ENCODE measurements at regions not wholly inside any gene's neighbourhood (a gene's known extent, or its start where the extent isn't known, plus 50 kb on each side); places are given as distances from the start of the nearest gene placed in this dataset.

DNA sequence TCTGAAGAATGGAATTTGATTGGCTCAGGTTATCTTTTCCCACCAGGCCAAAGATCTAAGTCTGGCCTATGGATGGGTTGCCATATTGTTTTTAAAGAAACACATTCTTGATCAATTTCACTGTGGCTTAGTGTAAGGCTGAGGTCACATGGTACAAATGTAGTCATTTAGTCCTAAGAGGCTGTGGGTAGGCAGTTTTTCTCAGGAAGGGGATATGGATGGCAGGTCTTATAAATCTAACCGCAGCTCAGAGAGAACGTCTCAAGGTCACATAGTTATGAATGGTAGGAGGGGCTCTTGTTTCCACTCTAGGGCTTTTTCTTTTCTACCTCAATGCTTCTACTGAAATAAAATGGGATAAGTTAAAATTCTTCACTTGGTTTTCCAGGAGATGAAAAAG, 128.6 kb upstream of the ACTBL2 start:
- Mint-ChIP-seq H3K27me3 (peaks cover 7% of the 10 kb centered on the region), H3K27ac (no peak overlapping the region), H3K9me3 (no peaks in the 10 kb centered on the region), H3K4me3 (no peak overlapping the region), H3K4me1 (ENCODE audit: low read depth) (no peaks in the 10 kb centered on the region), H3K36me3 (ENCODE audit: low read depth) (no peaks in the 10 kb centered on the region)
- CTCF ChIA-PET = no interaction called here
- ATAC-seq (no peak), DNase-seq (no peak)
- POLR2A ChIA-PET = no interaction called here
- TF ChIP-seq, protein P1, sequence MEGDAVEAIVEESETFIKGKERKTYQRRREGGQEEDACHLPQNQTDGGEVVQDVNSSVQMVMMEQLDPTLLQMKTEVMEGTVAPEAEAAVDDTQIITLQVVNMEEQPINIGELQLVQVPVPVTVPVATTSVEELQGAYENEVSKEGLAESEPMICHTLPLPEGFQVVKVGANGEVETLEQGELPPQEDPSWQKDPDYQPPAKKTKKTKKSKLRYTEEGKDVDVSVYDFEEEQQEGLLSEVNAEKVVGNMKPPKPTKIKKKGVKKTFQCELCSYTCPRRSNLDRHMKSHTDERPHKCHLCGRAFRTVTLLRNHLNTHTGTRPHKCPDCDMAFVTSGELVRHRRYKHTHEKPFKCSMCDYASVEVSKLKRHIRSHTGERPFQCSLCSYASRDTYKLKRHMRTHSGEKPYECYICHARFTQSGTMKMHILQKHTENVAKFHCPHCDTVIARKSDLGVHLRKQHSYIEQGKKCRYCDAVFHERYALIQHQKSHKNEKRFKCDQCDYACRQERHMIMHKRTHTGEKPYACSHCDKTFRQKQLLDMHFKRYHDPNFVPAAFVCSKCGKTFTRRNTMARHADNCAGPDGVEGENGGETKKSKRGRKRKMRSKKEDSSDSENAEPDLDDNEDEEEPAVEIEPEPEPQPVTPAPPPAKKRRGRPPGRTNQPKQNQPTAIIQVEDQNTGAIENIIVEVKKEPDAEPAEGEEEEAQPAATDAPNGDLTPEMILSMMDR (IDR thresholded peaks at IDR 0.05) = no peak
- intact Hi-C loops (cut with micrococcal nuclease) = no loop called here

DNA sequence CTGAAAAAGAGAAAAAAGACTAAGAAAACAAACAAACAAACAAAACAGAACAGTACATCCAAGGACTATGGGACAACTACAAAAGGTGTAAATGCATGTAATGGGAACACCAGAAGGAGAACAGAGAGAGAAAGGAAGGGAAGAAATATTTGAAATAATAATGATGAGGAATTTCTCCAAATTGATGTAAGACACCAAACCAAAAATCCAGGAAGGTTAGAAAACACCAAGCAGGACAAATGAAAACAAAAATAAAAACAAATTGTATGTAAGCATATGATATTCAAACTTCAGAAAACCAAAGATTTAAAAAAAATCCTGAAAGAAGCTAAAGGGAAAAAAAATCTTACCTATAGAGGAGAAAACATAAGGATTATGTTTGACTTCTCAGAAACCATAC, 125.9 kb upstream of the ACTBL2 start:
- H3K4me1 Mint-ChIP-seq (ENCODE audit: low read depth) = no peaks in the 10 kb centered on the region
- intact Hi-C loops (cut with micrococcal nuclease) = no loop called here
- H3K9me3 Mint-ChIP-seq = no peaks in the 10 kb centered on the region

DNA sequence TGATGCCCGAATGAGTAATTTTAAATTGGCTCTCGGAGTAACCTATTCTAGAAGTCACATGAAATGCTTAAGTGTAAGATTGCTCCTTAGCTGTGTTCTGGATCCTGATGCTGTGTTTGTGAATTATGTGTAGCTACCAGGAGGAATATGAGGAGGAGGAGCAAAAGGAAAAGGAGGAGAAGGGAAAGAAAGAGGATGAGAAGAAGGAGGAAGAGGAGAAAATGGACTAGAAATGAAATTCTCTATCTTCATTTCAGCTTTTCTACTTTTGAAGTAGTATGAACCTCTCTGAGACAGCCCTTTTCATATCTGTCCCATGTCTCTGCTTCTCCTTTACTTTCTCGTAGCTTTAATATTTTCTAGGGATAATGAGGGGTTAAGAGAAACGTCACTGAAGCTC, 119.4 kb upstream of the ACTBL2 start:
- H3K4me1 Mint-ChIP-seq (ENCODE audit: low read depth) = no peaks in the 10 kb centered on the region
- H3K9me3 Mint-ChIP-seq = no peaks in the 10 kb centered on the region
- no peak for DNase-seq
- no peaks in the 10 kb centered on the region for H3K36me3 Mint-ChIP-seq (ENCODE audit: low read depth)
- intact Hi-C loops (cut with micrococcal nuclease) = no loop called here
- POLR2A ChIA-PET = no interaction called here
- CTCF ChIA-PET = no interaction called here
- peaks cover 9% of the 10 kb centered on the region for H3K27me3 Mint-ChIP-seq
- ATAC-seq = no peak
- H3K27ac Mint-ChIP-seq = no peak overlapping the region
- no peak overlapping the region for H3K4me3 Mint-ChIP-seq
- TF ChIP-seq, protein P1 (IDR thresholded peaks at IDR 0.05) = no peak

More for the DNA sequence above, 125.9 kb upstream of the ACTBL2 start:
- POLR2A ChIA-PET = no interaction called here
- DNase-seq = no peak
- CTCF ChIA-PET = no interaction called here
- ATAC-seq = no peak
- TF ChIP-seq, protein P1 (IDR thresholded peaks at IDR 0.05) = no peak
- Mint-ChIP-seq H3K36me3 (ENCODE audit: low read depth) (no peaks in the 10 kb centered on the region), H3K27me3 (peaks cover 9% of the 10 kb centered on the region), H3K27ac (no peak overlapping the region), H3K4me3 (no peak overlapping the region)

DNA sequence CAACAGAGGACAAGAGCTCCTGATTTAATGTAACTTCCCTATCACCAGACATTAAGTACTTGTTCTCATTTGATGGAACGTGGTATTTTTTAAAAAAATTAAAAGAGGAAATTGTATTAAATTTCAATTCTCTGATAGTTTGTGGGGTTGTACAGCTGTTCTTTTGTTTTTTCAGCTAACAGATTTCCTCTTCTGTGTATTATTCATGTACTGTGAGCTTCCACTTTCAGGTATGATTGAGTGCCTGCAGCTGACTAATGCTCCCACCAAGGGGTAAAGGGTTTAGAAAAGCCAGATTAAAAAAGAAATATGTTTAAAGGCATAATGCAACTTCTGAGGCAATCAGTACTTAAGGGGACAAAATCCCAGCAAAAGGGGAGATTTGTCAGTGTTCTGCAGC, 117.7 kb upstream of the ACTBL2 start:
- intact Hi-C loops (cut with micrococcal nuclease) = no loop called here
- ChIA-PET CTCF (no interaction called here), POLR2A (no interaction called here)
- no peak overlapping the region for H3K27ac Mint-ChIP-seq
- no peaks in the 10 kb centered on the region for H3K9me3 Mint-ChIP-seq
- no peaks in the 10 kb centered on the region for H3K36me3 Mint-ChIP-seq (ENCODE audit: low read depth)
- no peak for DNase-seq
- no peak overlapping the region for H3K4me3 Mint-ChIP-seq
- peaks cover 9% of the 10 kb centered on the region for H3K27me3 Mint-ChIP-seq
- no peak for ATAC-seq
- no peaks in the 10 kb centered on the region for H3K4me1 Mint-ChIP-seq (ENCODE audit: low read depth)
- TF ChIP-seq, protein P1 (IDR thresholded peaks at IDR 0.05) = no peak

DNA sequence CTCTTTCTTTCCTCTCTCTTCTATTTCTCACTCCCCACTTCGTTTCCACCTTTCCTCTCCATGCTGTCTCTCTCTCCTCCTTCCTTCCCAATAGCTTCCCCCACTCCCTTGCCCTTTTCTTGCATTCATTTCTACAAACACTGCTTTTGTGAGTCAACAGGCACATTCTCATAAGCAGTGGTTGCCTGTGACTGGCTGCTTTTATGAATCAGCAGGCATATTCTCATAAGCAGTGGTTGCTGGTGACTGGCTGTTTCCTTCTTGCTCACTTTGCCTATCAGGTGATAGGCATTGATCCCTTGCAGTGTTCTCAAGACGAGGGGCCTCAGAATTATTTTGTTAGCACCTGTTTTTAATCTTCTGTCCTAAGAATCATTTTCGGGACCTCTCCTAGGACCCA, 116.1 kb upstream of the ACTBL2 start:
- DNase-seq = peak; percentile 5
- Mint-ChIP-seq H3K27me3 (peaks cover 8% of the 10 kb centered on the region), H3K9me3 (no peaks in the 10 kb centered on the region), H3K4me1 (ENCODE audit: low read depth) (no peaks in the 10 kb centered on the region), H3K4me3 (no peak overlapping the region), H3K36me3 (ENCODE audit: low read depth) (no peaks in the 10 kb centered on the region), H3K27ac (no peak overlapping the region)
- intact Hi-C loops (cut with micrococcal nuclease) = no loop called here
- TF ChIP-seq, protein P1 (IDR thresholded peaks at IDR 0.05) = no peak
- ATAC-seq = no peak
- ChIA-PET POLR2A (no interaction called here), CTCF (no interaction called here)
